ENCODE measurements at regions not wholly inside any gene's neighbourhood (a gene's known extent, or its start where the extent isn't known, plus 50 kb on each side); places are given as distances from the start of the nearest gene placed in this dataset.
A peak's percentile ranks its signal among the peaks of the same experiment; 100 is the strongest.

GRCh38 chr15:62611002-62611401 is 431.5 kb upstream of the TPM1 start:
- Histone ChIP-seq H3K36me3 (no peaks in the 10 kb centered on the region), H3K9me3 (no peaks in the 10 kb centered on the region), H3K4me3 (no peak overlapping the region), H3K4me1 (peaks cover 0 to 18% (median 5%) of the 10 kb centered on the region in 12 donors), H3K27ac (no peak overlapping the region), H3K27me3 (no peaks in the 10 kb centered on the region)
- 95 to 99% (median 95%) methylated on average over 2 of the region's 2 CpGs for WGBS, 4 donors
- intact Hi-C loops (cut with DNase I), result no loop called here
- no peak for DNase-seq
- TF ChIP-seq POLR2A (IDR thresholded peaks at IDR 0.05), result no peak
- TF ChIP-seq, protein P1, sequence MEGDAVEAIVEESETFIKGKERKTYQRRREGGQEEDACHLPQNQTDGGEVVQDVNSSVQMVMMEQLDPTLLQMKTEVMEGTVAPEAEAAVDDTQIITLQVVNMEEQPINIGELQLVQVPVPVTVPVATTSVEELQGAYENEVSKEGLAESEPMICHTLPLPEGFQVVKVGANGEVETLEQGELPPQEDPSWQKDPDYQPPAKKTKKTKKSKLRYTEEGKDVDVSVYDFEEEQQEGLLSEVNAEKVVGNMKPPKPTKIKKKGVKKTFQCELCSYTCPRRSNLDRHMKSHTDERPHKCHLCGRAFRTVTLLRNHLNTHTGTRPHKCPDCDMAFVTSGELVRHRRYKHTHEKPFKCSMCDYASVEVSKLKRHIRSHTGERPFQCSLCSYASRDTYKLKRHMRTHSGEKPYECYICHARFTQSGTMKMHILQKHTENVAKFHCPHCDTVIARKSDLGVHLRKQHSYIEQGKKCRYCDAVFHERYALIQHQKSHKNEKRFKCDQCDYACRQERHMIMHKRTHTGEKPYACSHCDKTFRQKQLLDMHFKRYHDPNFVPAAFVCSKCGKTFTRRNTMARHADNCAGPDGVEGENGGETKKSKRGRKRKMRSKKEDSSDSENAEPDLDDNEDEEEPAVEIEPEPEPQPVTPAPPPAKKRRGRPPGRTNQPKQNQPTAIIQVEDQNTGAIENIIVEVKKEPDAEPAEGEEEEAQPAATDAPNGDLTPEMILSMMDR (IDR thresholded peaks at IDR 0.05), result no peak
- no peak for ATAC-seq

DNA sequence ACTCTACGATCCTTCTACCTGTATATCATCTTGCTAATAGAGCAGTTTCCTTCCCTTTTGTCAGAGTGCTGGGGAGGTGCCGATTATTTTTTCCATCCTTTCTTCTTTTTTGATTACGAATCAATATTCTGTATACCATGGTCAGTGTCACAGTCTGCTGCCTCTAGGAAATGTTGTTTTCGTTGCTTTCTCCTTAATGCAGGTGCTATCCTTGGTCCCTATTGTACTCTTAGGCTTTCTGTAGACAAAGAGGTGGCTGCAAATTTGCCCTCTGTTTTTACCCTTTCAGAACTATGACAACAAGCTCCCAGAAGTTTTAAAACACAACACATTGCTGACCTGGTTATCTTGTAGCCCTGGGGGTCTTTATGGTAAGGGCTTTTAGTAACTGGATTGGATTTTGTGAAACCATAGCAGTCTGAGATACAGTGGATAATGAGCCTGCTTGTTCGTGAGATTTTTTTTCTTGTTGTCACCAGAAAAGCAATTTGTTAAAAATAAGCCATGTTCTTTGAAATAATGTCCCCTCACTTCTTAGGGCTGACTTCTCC is 430.3 kb upstream of the TPM1 start:
- H3K27me3 ChIP-seq, result no peaks in the 10 kb centered on the region
- intact Hi-C loops (cut with DNase I), result no loop called here
- no peak overlapping the region for H3K27ac ChIP-seq
- 88 to 91% (median 89%) methylated on average over 5 of the region's 5 CpGs for WGBS, 4 donors
- no peak overlapping the region for H3K4me3 ChIP-seq
- H3K9me3 ChIP-seq, result no peaks in the 10 kb centered on the region
- ATAC-seq (no peak), DNase-seq (no peak)
- no peaks in the 10 kb centered on the region for H3K36me3 ChIP-seq
- TF ChIP-seq POLR2A (IDR thresholded peaks at IDR 0.05), result no peak
- TF ChIP-seq, protein P1 (IDR thresholded peaks at IDR 0.05), result no peak
- H3K4me1 ChIP-seq, result peaks cover 0 to 15% (median 5%) of the 10 kb centered on the region in 12 donors

- intact Hi-C loops (cut with DNase I), result no loop called here
- TF ChIP-seq POLR2A (IDR thresholded peaks at IDR 0.05), result no peak
- TF ChIP-seq, protein P1 (IDR thresholded peaks at IDR 0.05), result no peak
- DNase-seq (no peak), ATAC-seq (no peak)
- Histone ChIP-seq H3K27ac (no peak overlapping the region), H3K4me1 (peaks cover 0 to 19% (median 4%) of the 10 kb centered on the region in 12 donors), H3K27me3 (no peaks in the 10 kb centered on the region), H3K9me3 (no peaks in the 10 kb centered on the region), H3K36me3 (no peaks in the 10 kb centered on the region), H3K4me3 (no peak overlapping the region)
- WGBS, 4 donors, result 96 to 99% (median 99%) methylated on average over 2 of the region's 2 CpGs
Observed at GRCh38 chr15:62612771-62613170, 429.8 kb upstream of the TPM1 start.

- no peaks in the 10 kb centered on the region for H3K36me3 ChIP-seq
- intact Hi-C loops (cut with DNase I), result no loop called here
- ATAC-seq, result no peak
Observed at GRCh38 chr15:62616746-62617145, 425.8 kb upstream of the TPM1 start.

DNA sequence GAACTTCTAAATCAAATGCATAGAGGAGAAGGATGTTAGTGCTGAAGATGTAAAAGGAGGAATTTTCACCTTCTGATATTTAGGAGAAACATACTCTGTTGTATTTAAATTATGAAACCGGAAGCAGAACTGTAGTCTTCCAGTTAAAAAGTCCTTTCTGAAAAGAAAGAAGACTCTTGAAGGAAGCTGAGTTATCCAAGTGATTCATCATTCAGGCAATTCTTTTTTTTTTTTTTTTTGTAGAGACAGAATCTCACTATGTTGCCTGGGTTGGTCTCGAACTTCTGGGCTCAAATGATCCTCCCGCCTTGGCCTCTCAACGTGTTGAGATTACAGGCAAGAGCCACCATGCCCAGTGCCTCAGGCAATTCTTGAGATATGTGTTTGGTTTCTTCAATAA is 424.8 kb upstream of the TPM1 start:
- intact Hi-C loops (cut with DNase I), result no loop called here
- peaks cover 0 to 22% (median 2%) of the 10 kb centered on the region in 12 donors for H3K4me1 ChIP-seq
- H3K36me3 ChIP-seq, result no peaks in the 10 kb centered on the region
- no peak overlapping the region for H3K4me3 ChIP-seq
- H3K27me3 ChIP-seq, result no peaks in the 10 kb centered on the region
- no peaks in the 10 kb centered on the region for H3K9me3 ChIP-seq
- DNase-seq (no peak), ATAC-seq (no peak)
- H3K27ac ChIP-seq, result peak overlapping the region in 1 of 12 donors; percentile 22
- no peak for TF ChIP-seq POLR2A (IDR thresholded peaks at IDR 0.05)
- TF ChIP-seq, protein P1 (IDR thresholded peaks at IDR 0.05), result no peak
- WGBS, 4 donors, result 88 to 94% (median 91%) methylated on average over 4 of the region's 4 CpGs

More at GRCh38 chr15:62616746-62617145, 425.8 kb upstream of the TPM1 start:
- Histone ChIP-seq H3K4me3 (no peak overlapping the region), H3K27me3 (no peaks in the 10 kb centered on the region), H3K4me1 (peaks cover 0 to 22% (median 2%) of the 10 kb centered on the region in 12 donors), H3K27ac (no peak overlapping the region), H3K9me3 (no peaks in the 10 kb centered on the region)
- TF ChIP-seq POLR2A (IDR thresholded peaks at IDR 0.05), result no peak
- 66 to 76% (median 74%) methylated on average over 3 of the region's 3 CpGs for WGBS, 4 donors
- DNase-seq, result peak in 1 of 5 donors; percentile 22

Data from heart left ventricle (tissue), 16 donors.